HG02642 (cell line): ENCODE measurements at regions not wholly inside any gene's neighbourhood (a gene's known extent, or its start where the extent isn't known, plus 50 kb on each side); places are given as distances from the start of the nearest gene placed in this dataset.
"Not testable (repeated sequence)": the region's sequence is repeated elsewhere in the genome, so short reads cannot be mapped to it uniquely, and the experiment has no call there.

Experiments
- ATAC-seq: cut with Tn5 transposase; IDR thresholded peaks from one replicate; pipeline ENCODE4 v1.9.1; 2021; ENCODE audit warnings: mild to moderate bottlenecking; ENCODE audit not compliant: unreplicated experiment, poor library complexity

DNA sequence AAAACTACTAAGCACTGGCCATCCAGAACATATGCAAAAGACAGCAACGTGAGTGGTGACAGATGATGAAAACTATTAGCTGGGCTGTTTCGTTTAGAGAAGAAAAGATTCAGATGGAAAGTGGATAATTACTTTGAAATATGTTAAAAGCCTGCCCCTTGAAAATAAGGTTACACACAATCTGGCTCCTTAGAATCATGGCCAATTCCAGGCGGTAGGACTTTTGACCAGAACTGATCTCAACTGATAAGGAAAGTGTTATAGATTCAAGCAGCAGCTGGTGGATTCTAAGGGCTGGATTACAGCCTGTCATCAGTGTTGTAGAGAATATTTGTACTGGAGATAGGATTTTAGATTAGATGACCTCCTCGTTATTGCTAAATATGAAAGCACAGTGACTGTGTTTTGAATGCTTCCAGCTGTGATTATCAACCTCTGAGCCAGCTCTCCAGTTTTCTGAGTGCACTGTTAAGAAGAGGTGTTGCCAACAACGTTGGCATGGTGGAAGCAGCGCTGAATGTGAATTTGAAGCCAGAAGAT lies 75.1 kb downstream of the KBTBD2 start:
- not testable (repeated sequence) for ATAC-seq

DNA sequence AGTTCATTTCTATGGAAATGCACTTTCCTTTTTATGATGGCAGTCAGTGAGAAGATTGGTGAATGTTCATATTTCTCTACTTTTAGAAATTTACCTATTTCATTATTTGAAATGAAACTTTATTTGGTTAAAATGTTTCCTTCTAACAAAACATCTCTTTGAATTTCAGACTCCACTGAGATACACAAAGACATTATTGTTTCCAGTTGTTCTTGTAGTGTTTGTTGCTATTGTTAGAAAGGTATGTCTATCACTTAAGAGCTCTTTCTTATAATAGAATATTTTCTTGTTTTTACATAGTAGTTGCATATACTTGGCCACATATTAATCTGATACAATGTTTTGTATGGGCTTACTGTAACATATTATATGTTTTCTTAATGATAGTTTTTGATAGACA lies 76.8 kb downstream of the KBTBD2 start:
- ATAC-seq, result not testable (repeated sequence)

- no peak for ATAC-seq
Measured at GRCh38 chr7:32809871-32810270, 81.7 kb downstream of the KBTBD2 start.

- no peak for ATAC-seq
Measured at GRCh38 chr7:32809347-32809746, 82.2 kb downstream of the KBTBD2 start.

DNA sequence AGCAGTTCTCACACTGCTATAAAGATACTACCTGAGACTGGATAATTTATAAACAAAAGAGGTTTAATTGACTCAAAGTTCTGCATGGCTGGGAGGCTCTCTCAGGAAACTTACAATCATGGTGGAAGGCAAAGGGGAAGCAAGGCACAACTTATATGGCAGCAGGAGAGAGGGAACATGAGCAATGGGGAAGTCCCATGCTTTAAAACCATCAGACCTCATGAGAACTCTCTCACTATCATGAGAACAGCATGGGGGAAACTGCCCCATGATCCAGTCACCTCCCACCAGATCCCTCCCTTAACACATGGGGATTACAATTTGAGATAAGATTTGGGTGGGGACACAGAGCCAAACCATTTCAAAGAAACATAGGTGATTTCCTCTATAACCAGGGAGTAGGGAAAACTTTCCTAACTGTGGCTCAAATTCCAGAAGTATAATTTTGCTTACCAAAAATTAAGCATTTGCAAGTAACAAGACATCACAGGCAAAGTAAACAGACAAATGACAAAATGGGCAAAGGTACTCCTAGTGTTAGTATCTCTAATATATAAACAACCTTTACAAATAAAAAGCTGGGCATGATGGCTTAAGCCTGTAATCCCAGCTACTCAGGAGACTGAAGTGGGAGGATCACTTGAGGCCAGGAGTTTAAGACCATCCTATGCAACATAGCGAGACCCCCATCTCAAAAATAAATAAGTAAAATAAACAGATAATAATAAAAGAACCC lies 88.0 kb downstream of the KBTBD2 start:
- no peak for ATAC-seq

GRCh38 chr7:32802305-32802910 lies 89.2 kb downstream of the KBTBD2 start:
- no peak for ATAC-seq

DNA sequence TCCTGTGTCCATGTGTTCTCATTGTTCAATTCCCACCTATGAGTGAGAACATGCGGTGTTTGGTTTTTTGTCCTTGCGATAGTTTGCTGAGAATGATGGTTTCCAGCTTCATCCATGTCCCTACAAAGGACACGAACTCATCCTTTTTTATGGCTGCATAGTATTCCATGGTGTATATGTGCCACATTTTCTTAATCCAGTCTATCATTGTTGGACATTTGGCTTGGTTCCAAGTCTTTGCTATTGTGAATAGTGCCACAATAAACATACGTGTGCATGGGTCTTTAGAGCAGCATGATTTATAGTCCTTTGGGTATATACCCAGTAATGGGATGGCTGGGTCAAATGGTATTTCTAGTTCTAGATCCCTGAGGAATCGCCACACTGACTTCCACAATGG lies 98.5 kb downstream of the KBTBD2 start:
- ATAC-seq, result not testable (repeated sequence)

- ATAC-seq, result not testable (repeated sequence)
Measured at GRCh38 chr7:32790766-32791430, 100.7 kb downstream of the KBTBD2 start.

DNA sequence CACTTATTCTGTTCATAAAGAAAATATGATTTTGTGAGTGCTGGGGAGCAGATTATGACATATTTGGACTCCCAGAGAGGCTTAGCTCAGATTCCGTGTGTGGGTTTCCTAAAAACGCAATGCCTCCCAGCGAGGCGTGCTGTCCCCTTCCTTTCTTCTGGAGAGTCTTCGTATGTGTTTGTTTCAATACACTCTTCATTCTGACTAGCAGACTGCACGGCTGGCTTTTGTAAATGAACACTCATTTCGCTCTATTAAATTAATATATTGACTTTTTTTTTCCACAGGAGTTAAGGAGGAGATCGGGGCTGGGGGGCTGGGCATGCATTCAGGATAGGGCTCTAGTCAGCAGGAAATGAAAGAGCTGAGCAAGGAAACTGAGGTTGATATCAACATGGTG lies 102.3 kb downstream of the KBTBD2 start:
- ATAC-seq, result not testable (repeated sequence)

GRCh38 chr7:32788174-32788573 lies 103.4 kb downstream of the KBTBD2 start:
- ATAC-seq, result not testable (repeated sequence)

DNA sequence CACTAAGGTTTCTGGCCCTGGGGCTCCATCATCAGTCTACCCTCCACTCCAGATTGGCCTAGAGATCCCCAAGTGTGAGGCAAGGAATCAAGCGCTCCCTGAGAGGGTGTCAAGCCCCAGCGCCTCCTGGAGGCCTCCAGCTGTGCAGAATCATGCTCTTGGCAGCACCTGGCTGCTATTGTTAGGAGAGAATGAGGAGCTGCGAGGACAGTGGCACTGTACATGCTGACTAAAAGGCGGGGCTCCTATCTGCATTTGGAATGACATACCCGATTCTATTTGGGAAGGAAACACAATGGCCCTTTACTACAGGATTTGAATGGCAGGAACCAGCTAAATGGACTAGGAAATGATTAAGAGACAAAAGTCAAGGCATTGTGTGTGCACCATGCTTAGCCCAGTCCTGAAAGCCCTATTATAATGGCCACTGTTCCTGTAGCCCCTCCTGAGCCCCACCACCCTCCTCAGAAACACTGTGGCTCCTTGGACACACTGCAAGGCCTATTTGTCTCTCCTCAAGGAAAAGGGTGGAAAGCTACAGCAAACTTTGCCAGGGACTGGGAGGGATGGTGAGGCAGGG lies 106.1 kb downstream of the KBTBD2 start:
- not testable (repeated sequence) for ATAC-seq

DNA sequence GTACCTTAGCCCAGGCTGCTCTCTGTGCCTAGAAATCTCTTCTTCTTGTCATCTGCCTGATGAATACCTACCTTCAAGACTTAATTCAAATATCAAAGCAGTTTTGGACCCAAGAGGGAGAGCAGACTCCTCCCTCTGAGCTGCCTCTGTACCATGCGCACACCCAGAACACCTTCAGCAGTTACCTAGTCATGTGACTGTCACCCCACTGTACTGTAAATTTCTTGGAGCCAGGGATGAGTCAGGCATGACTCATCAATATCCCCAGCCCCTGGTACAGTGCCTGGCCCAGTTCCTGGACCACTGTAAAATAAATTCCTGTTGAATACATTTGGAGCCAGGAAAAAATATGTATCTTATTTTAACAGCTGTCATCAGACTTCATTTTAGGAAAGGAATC lies 111.7 kb downstream of the KBTBD2 start:
- not testable (repeated sequence) for ATAC-seq

DNA sequence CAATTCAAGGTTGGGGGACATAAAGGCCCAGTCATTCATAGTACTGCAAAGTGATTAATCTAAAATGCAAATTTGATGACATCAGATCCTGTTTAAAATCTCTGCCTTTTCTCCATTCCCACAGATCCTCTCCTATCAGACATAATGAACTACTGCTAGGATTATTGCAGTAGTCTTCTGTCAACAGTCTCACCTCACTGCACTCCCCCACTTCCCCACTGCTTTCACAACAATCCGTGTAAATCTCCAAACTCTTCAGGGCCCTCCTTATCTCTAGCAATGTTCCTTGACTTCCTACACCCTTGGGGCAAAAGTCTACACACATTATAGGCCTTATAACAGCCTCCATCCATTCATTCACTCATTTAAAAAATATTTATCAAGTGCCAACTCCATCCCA lies 112.4 kb downstream of the KBTBD2 start:
- ATAC-seq, result no peak

GRCh38 chr7:32777041-32777666 lies 114.4 kb downstream of the KBTBD2 start:
- not testable (repeated sequence) for ATAC-seq

- ATAC-seq, result not testable (repeated sequence)
Measured at GRCh38 chr7:32776318-32776717, 115.2 kb downstream of the KBTBD2 start.

- not testable (repeated sequence) for ATAC-seq
Measured at GRCh38 chr7:32775809-32776208, 115.8 kb downstream of the KBTBD2 start.

DNA sequence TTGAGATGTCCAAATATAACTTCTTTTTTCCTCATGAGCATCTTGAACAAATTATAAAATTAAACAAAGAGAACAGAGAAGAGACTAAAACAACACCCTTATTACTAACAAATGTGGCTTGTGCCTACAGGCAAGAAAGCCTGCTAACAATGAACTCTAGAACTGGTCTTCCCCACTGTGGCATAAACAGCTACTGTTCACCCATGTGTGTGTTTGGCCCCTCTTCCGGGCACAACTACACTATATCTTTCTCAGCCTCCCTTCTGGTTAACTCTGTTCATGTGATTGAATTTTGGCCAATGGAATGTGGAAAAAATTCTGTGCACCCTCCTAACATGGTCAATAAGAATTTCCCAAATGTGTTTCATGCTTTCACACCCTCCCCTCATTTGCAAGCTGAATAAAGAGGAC lies 117.0 kb downstream of the KBTBD2 start:
- ATAC-seq, result no peak

GRCh38 chr7:32768866-32769510 lies 122.6 kb downstream of the KBTBD2 start:
- not testable (repeated sequence) for ATAC-seq

DNA sequence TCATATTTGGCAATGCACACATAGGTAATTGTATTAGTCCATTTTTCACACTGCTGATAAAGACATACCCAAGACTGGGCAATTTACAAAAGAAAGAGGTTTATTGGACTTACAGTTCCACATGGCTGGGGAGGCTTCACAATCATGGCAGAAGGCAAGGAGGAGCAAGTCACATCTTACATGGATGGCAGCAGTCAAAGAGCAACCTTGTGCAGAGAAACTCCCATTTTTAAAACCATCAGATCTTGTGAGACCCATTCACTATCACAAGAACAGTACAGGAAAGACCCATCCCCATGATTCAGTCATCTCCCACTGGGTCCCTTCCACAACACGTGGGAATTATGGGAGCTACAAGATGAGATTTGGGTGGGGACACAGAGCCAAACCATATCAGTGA lies 123.2 kb downstream of the KBTBD2 start:
- ATAC-seq, result not testable (repeated sequence)
